Fibroblast of lung (primary cell): ENCODE measurements at regions not wholly inside any gene's neighbourhood (a gene's known extent, or its start where the extent isn't known, plus 50 kb on each side); places are given as distances from the start of the nearest gene placed in this dataset.

Experiments used
- DNase-seq, 2 donors: peaks; one replicate each; pipeline versions ENCODE4 v3.0.0 to v3.0.0-alpha.2; 2010; ENCODE audit warnings: low read depth in 2 of 2
- H2AFZ ChIP-seq: 2 replicates; pipeline ENCODE4 v1.5.1; 2012; ENCODE audit warnings: low read length, control low read depth, inconsistent platforms
- H3K27ac ChIP-seq: 2 replicates; pipeline ENCODE4 v1.5.1; 2011; ENCODE audit warnings: low read length, control low read depth; ENCODE audit not compliant: insufficient read depth
- H3K27me3 ChIP-seq: 2 replicates; pipeline ENCODE4 v1.5.1; 2011; ENCODE audit warnings: mild to moderate bottlenecking, low read length; ENCODE audit not compliant: control insufficient read depth, insufficient read depth
- H3K36me3 ChIP-seq: 2 replicates; pipeline ENCODE4 v1.5.1; 2011; ENCODE audit warnings: low read length; ENCODE audit not compliant: control insufficient read depth, insufficient read depth
- H3K4me1 ChIP-seq: 2 replicates; pipeline ENCODE4 v1.5.1; 2011; ENCODE audit warnings: low read length; ENCODE audit not compliant: control insufficient read depth, insufficient read depth; ENCODE audit errors: extremely low read depth
- H3K4me2 ChIP-seq: 2 replicates; pipeline ENCODE4 v1.5.1; 2011; ENCODE audit warnings: low read length, control low read depth; ENCODE audit not compliant: insufficient read depth; ENCODE audit errors: extremely low read depth
- H3K4me3 ChIP-seq, 4 experiments: fragments of 200-600 bp in 1 of 4; sonication (generic) in 1 of 4; replicated peaks in 1 of 4; 2 replicates each; pipeline ENCODE4 v1.5.1; 2011 to 2016; ENCODE audit warnings: low read length in 4 of 4, low read depth in 3 of 4, mild to moderate bottlenecking in 3 of 4, control low read depth in 2 of 4, inconsistent platforms in 1 of 4, mixed read lengths in 1 of 4; ENCODE audit not compliant: insufficient read depth in 1 of 4; ENCODE audit errors: control extremely low read depth in 1 of 4
- H3K79me2 ChIP-seq: 2 replicates; pipeline ENCODE4 v1.5.1; 2012; ENCODE audit warnings: mild to moderate bottlenecking, low read length, inconsistent platforms; ENCODE audit not compliant: control insufficient read depth, insufficient read depth
- H3K9ac ChIP-seq: 2 replicates; pipeline ENCODE4 v1.5.1; 2011; ENCODE audit warnings: mild to moderate bottlenecking, low read length, control low read depth; ENCODE audit not compliant: insufficient read depth
- H3K9me3 ChIP-seq: 2 replicates; pipeline ENCODE4 v1.5.1; 2012; ENCODE audit warnings: low read depth, low read length; ENCODE audit not compliant: control insufficient read depth, insufficient read depth
- H4K20me1 ChIP-seq: 2 replicates; pipeline ENCODE4 v1.5.1; 2011; ENCODE audit warnings: low read length; ENCODE audit not compliant: control insufficient read depth, insufficient read depth; ENCODE audit errors: extremely low read depth
- CTCF ChIP-seq, 2 donors: IDR thresholded peaks in 1 of 2; conservative IDR thresholded peaks in 1 of 2; 1 replicate in 1 of 2; 2 replicates in 1 of 2; pipeline ENCODE4 v1.5.1; 2011 to 2012; ENCODE audit warnings: low read length in 2 of 2, control low read depth in 1 of 2, inconsistent platforms in 1 of 2, low read depth in 1 of 2, mild to moderate bottlenecking in 1 of 2
- EZH2 ChIP-seq: IDR thresholded peaks from 2 replicates; pipeline ENCODE4 v1.5.1; 2012; ENCODE audit warnings: low read length, control low read depth, mild to moderate bottlenecking; ENCODE audit errors: missing control alignments

- TF ChIP-seq EZH2 (no peak), CTCF (conservative IDR thresholded peaks at IDR 0.05 in 1 of 2, IDR thresholded peaks at IDR 0.05 in 1 of 2; ENCODE audit: low read depth in 1 of 2, low read length in 2 of 2) (no peak)
- no peak for DNase-seq
- no peak overlapping the region for H3K4me3 ChIP-seq
- H3K27ac ChIP-seq: no peak overlapping the region
- H3K4me1 ChIP-seq: peaks cover 5% of the 10 kb centered on the region
- H3K79me2 ChIP-seq: no peaks in the 10 kb centered on the region
- H3K9me3 ChIP-seq: no peaks in the 10 kb centered on the region
- no peaks in the 10 kb centered on the region for H3K36me3 ChIP-seq
- no peaks in the 10 kb centered on the region for H4K20me1 ChIP-seq
- no peak overlapping the region for H3K4me2 ChIP-seq
- H2AFZ ChIP-seq: no peak overlapping the region
- H3K27me3 ChIP-seq: no peaks in the 10 kb centered on the region
- no peak overlapping the region for H3K9ac ChIP-seq
These were observed 85.7 kb downstream of the GJA1 start for GRCh38 chr6:121521164-121521555.

- H3K79me2 ChIP-seq: no peaks in the 10 kb centered on the region
- H3K9me3 ChIP-seq: no peaks in the 10 kb centered on the region
- H3K4me3 ChIP-seq: peak overlapping the region; percentile 12 to 33 (median 27)
- no peaks in the 10 kb centered on the region for H3K36me3 ChIP-seq
- peak overlapping the region; percentile 75 for H3K27ac ChIP-seq
- H4K20me1 ChIP-seq: no peaks in the 10 kb centered on the region
- H3K27me3 ChIP-seq: no peaks in the 10 kb centered on the region
- H3K9ac ChIP-seq: no peak overlapping the region
- TF ChIP-seq CTCF (conservative IDR thresholded peaks at IDR 0.05 in 1 of 2, IDR thresholded peaks at IDR 0.05 in 1 of 2; ENCODE audit: low read depth in 1 of 2, low read length in 2 of 2) (no peak), EZH2 (no peak)
- peaks cover 5% of the 10 kb centered on the region for H3K4me1 ChIP-seq
- peak overlapping the region; percentile 64 for H3K4me2 ChIP-seq
- DNase-seq: peak; percentile 89 to 98
- H2AFZ ChIP-seq: peak overlapping the region; percentile 79
These were observed 86.8 kb downstream of the GJA1 start for GRCh38 chr6:121522265-121522664.

- Histone ChIP-seq H4K20me1 (no peaks in the 10 kb centered on the region), H3K9me3 (no peaks in the 10 kb centered on the region), H3K4me3 (peak overlapping the region in 3 of 4 experiments; percentile 25 to 33 (median 29)), H3K4me2 (peak overlapping the region; percentile 64), H3K9ac (peak overlapping the region; percentile 23), H3K79me2 (no peaks in the 10 kb centered on the region), H2AFZ (peak overlapping the region; percentile 79), H3K27ac (peak overlapping the region; percentile 75), H3K27me3 (no peaks in the 10 kb centered on the region), H3K4me1 (peaks cover 5% of the 10 kb centered on the region), H3K36me3 (no peaks in the 10 kb centered on the region)
- DNase-seq: peak in 1 of 2 donors; percentile 82
- TF ChIP-seq EZH2: no peak
- TF ChIP-seq CTCF (conservative IDR thresholded peaks at IDR 0.05 in 1 of 2, IDR thresholded peaks at IDR 0.05 in 1 of 2; ENCODE audit: low read depth in 1 of 2, low read length in 2 of 2): no peak
These were observed 87.4 kb downstream of the GJA1 start for GRCh38 chr6:121522771-121523386.
